ENCODE measurements at regions not wholly inside any gene's neighbourhood (a gene's known extent, or its start where the extent isn't known, plus 50 kb on each side); places are given as distances from the start of the nearest gene placed in this dataset.
"Not testable (repeated sequence)": the region's sequence is repeated elsewhere in the genome, so short reads cannot be mapped to it uniquely, and the experiment has no call there.

DNA sequence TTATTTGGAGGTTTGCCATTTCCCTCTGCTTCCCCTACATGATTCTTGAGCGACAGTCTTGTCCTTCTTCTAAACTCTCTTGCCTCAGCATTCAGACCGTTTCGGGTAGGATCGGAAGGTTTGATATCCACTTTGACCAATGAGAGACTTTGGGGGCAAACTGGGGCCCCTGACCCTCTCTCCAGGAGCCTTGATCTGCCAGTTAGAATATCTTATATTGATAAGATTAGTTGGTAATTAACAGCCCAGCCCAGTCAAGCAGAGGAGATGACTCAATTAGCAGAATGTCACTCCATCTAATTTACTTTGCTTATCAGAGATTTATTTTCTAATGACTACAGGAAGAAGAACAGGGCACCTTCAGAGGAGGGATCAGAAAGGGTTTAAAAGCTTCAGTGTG lies 532.8 kb downstream of the XYLT1 start:
- no peak for DNase-seq (ENCODE audit: low read depth in 2 of 2)

DNA sequence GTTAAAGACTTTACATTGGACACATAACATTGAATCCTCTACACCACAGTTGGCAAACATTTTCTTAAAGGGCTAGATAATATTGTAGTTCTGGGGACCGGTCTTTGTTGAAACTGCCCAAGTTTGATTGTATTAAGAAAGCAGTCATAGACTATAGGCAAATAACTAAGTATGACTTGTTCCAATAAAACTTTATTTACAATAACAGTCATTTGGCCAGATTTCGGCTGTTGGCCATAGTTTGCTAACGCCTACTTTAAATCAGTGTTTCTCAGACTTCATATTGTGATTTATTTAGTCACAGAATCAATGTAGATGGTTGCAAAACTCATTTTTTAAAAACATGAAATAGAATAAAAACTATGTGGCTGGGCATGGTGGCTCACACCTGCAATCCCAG lies 531.8 kb downstream of the XYLT1 start:
- DNase-seq (ENCODE audit: low read depth in 2 of 2), result no peak

- DNase-seq (ENCODE audit: low read depth in 2 of 2), result no peak
Measured at GRCh38 chr16:16940351-16940750, 530.4 kb downstream of the XYLT1 start.

GRCh38 chr16:16942849-16943248 lies 527.9 kb downstream of the XYLT1 start:
- DNase-seq (ENCODE audit: low read depth in 2 of 2), result not testable (repeated sequence)

DNA sequence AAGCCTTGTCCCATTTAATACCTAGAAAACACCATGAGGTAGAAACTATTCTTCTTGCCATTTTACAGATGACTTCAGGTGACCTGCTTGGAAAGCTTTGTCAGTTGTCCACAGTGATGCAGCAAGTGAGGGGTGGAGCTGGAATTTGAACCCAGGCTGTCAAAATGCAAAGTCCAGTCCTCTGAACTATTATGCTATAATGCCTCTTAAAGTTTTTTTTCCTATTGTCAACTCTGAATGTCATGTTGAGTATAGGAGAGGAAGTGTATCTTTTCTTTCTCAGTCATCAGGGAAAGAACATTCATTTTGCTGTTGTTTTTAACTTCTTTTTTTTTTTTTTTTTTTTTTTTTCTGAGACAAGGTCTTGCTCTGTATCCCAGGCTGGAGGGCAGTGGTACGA lies 525.6 kb downstream of the XYLT1 start:
- no peak for DNase-seq (ENCODE audit: low read depth in 2 of 2)

DNA sequence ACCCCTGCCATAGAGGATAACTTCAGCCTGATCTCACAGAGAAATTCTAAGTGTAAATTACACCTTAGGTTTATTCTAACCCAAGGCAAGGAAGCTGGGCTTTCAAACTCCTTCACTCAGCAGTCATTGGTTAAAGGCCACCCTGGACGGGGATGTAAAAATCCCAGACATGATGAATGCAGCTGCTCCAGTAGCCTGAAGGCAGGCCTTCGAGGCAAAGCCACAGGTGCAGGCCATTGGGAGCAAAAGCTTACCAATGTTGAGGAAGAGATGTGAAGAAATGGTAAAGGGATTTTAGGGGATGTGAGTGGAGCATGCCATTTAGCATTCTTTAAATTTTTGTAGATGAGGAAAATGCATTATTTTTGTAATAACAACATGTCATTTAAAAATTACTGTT lies 514.4 kb downstream of the XYLT1 start:
- no peak for DNase-seq (ENCODE audit: low read depth in 2 of 2)

- DNase-seq (ENCODE audit: low read depth in 2 of 2), result no peak
Measured at GRCh38 chr16:16960785-16961184, 510.0 kb downstream of the XYLT1 start.

GRCh38 chr16:16966439-16966838 lies 504.3 kb downstream of the XYLT1 start:
- no peak for DNase-seq (ENCODE audit: low read depth in 2 of 2)

DNA sequence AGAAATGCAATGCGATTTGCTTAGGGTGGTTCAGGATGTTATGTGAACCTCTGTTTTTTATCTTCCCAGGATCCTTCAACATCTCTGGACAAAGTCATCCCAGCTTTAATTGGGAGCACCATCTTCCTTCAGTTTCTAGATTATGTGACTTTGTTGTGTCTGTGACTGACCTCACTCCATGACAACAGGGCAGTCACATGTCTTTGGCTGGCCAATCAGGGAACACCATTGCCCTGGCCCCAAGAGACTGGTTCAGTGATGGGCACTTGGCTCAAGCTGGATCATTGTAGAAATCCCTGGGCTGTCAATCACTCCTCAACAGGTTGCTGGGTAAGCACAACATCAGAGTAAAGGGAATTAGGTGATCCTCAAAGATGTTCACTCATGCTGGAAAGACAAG lies 499.7 kb downstream of the XYLT1 start:
- DNase-seq (ENCODE audit: low read depth in 2 of 2), result no peak

- no peak for DNase-seq (ENCODE audit: low read depth in 2 of 2)
Measured at GRCh38 chr16:16972831-16973230, 497.9 kb downstream of the XYLT1 start.

GRCh38 chr16:16973707-16974591 lies 496.8 kb downstream of the XYLT1 start:
- DNase-seq (ENCODE audit: low read depth in 2 of 2), result no peak

- no peak for DNase-seq (ENCODE audit: low read depth in 2 of 2)
Measured at GRCh38 chr16:16982614-16983013, 488.1 kb downstream of the XYLT1 start.

- no peak for DNase-seq (ENCODE audit: low read depth in 2 of 2)
Measured at GRCh38 chr16:16983582-16983981, 487.2 kb downstream of the XYLT1 start.

- DNase-seq (ENCODE audit: low read depth in 2 of 2), result not testable (repeated sequence)
Measured at GRCh38 chr16:16984091-16984490, 486.7 kb downstream of the XYLT1 start.

DNA sequence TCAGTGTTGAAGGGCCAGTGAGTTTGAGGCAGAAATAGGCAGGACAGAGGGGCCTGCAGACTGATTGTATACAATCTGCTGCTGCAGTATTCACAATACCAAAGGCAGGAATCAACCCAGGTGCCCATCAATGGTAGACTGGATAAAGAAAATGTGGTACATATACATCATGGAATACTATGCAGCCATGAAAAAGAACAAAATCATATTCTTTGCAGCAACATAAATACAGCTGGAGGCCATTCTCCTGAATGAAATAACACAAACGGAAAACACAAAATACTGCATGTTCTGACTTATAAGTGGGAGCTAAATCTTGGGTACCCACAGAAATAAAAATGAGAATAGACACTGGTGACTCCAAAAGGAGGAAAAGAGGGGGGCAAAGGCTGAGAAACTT lies 485.1 kb downstream of the XYLT1 start:
- no peak for DNase-seq (ENCODE audit: low read depth in 2 of 2)

GRCh38 chr16:16988963-16989362 lies 481.8 kb downstream of the XYLT1 start:
- DNase-seq (ENCODE audit: low read depth in 2 of 2), result no peak

- DNase-seq (ENCODE audit: low read depth in 2 of 2), result no peak
Measured at GRCh38 chr16:16989368-16989767, 481.4 kb downstream of the XYLT1 start.

DNA sequence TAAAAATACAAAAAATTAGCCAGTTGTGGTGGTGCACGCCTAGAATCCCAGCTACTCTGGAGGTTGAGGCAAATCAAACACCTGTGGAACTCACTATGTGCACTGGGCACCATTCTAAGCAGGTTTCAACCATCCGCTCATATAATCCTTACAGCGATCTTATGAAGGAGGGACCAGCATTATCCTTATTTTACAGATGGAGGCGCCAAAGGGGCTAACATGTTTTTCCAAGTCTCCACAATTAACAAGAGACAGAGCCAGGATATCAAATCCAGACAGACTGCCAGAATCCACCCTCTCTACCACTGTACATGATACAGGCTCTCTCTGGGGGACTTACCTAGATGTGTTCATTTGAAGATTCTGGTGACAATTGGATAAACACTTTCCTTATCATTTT lies 479.0 kb downstream of the XYLT1 start:
- no peak for DNase-seq (ENCODE audit: low read depth in 2 of 2)

- no peak for DNase-seq (ENCODE audit: low read depth in 2 of 2)
Measured at GRCh38 chr16:16992975-16993765, 477.6 kb downstream of the XYLT1 start.

GRCh38 chr16:16994831-16995230 lies 475.9 kb downstream of the XYLT1 start:
- no peak for DNase-seq (ENCODE audit: low read depth in 2 of 2)

DNA sequence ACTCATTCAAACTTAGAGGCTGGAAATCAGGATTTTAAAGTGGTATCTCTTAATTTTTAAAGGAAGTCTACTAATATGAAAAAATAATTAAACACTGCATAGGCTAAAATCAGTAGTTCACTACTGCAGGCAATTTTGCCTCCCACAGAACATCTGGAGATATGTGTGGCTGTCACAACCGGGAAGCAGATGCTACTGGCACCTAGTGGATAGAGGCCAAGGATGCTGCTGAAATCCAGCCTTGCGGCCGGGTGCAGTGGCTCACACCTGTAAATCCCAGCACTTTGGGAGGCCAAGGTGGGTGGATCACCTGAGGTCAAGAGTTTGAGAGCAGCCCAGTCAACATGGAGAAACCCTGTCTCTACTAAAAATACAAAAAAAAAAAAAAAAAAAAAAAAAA lies 473.9 kb downstream of the XYLT1 start:
- no peak for DNase-seq (ENCODE audit: low read depth in 2 of 2)

- no peak for DNase-seq (ENCODE audit: low read depth in 2 of 2)
Measured at GRCh38 chr16:16997349-16997748, 473.4 kb downstream of the XYLT1 start.

GRCh38 chr16:17001471-17001870 lies 469.3 kb downstream of the XYLT1 start:
- no peak for DNase-seq (ENCODE audit: low read depth in 2 of 2)

All from stimulated activated CD8-positive, alpha-beta memory T cell treated with anti-CD3 and anti-CD28 coated beads, Interleukin-7, amount 100 ng/mL, for 4 hours (primary cell).